Hepatocyte (in vitro differentiated cells): ENCODE measurements at regions not wholly inside any gene's neighbourhood (a gene's known extent, or its start where the extent isn't known, plus 50 kb on each side); places are given as distances from the start of the nearest gene placed in this dataset.

Source experiments
- DNase-seq: peaks from one replicate; pipeline ENCODE4 v3.0.0-alpha.2; 2016; ENCODE audit warnings: low spot score
- H2AFZ ChIP-seq: fragments of 200-600 bp; sonication (generic); 2 replicates; pipeline ENCODE4 v1.6.0; 2016; ENCODE audit warnings: antibody characterized with exemption, mild to moderate bottlenecking
- H3K27ac ChIP-seq: fragments of 200-600 bp; sonication (generic); 2 replicates; pipeline ENCODE4 v1.5.1; 2016; ENCODE audit warnings: mild to moderate bottlenecking
- H3K27me3 ChIP-seq: fragments of 200-600 bp; sonication (generic); 2 replicates; pipeline ENCODE4 v1.6.1; 2016
- H3K36me3 ChIP-seq: fragments of 200-600 bp; sonication (generic); replicated peaks from 2 replicates; pipeline ENCODE4 v1.5.1; 2016; ENCODE audit warnings: low read depth; ENCODE audit not compliant: insufficient read depth
- H3K4me1 ChIP-seq: fragments of 200-600 bp; sonication (generic); 2 replicates; pipeline ENCODE4 v1.5.1; 2016; ENCODE audit warnings: mild to moderate bottlenecking, moderate library complexity; ENCODE audit not compliant: insufficient read depth
- H3K4me2 ChIP-seq: fragments of 200-600 bp; sonication (generic); 2 replicates; pipeline ENCODE4 v1.6.0; 2016
- H3K4me3 ChIP-seq: fragments of 200-600 bp; sonication (generic); 2 replicates; pipeline ENCODE4 v1.5.1; 2016; ENCODE audit warnings: mild to moderate bottlenecking
- H3K79me2 ChIP-seq: fragments of 200-600 bp; sonication (generic); 2 replicates; pipeline ENCODE4 v1.6.0; 2017; ENCODE audit warnings: mild to moderate bottlenecking
- H3K9me2 ChIP-seq: fragments of 200-600 bp; sonication (generic); replicated peaks from 2 replicates; pipeline ENCODE4 v1.6.0; 2017; ENCODE audit warnings: mild to moderate bottlenecking; ENCODE audit not compliant: insufficient read depth
- H3K9me3 ChIP-seq: fragments of 200-600 bp; sonication (generic); 2 replicates; pipeline ENCODE4 v1.5.1; 2016; ENCODE audit warnings: low read depth, mild to moderate bottlenecking
- H4K20me1 ChIP-seq: fragments of 200-600 bp; sonication (generic); 2 replicates; pipeline ENCODE4 v1.6.0; 2016; ENCODE audit warnings: mild to moderate bottlenecking; ENCODE audit not compliant: insufficient read depth, poor library complexity, severe bottlenecking
- CTCF ChIP-seq: fragments of 200-600 bp; sonication (generic); IDR thresholded peaks from 2 replicates; pipeline ENCODE4 v1.5.1; 2016; ENCODE audit warnings: antibody characterized with exemption, mild to moderate bottlenecking; ENCODE audit not compliant: poor library complexity
- EZH2 ChIP-seq: fragments of 200-600 bp; sonication (generic); IDR thresholded peaks from 2 replicates; pipeline ENCODE4 v1.6.1; 2016; ENCODE audit warnings: antibody characterized with exemption, mild to moderate bottlenecking, borderline replicate concordance
- EZH2phosphoT487 ChIP-seq: fragments of 200-600 bp; sonication (generic); IDR thresholded peaks from one replicate; pipeline ENCODE4 v1.6.1; 2018; ENCODE audit warnings: antibody characterized with exemption, mild to moderate bottlenecking, low read depth, moderate library complexity; ENCODE audit not compliant: unreplicated experiment, severe bottlenecking
- WGBS: methylation state at CpG from one replicate; pipeline ENCODE4 v1.1.6; 2016; ENCODE audit warnings: low lambda C conversion rate; ENCODE audit errors: missing lambda C conversion rate; 5-methylcytosine and 5-hydroxymethylcytosine counted together

GRCh38 chr11:37364246-37364839 lies 766.3 kb upstream of the RAG2 start:
- H3K27me3 ChIP-seq = no peaks in the 10 kb centered on the region
- no peaks in the 10 kb centered on the region for H3K79me2 ChIP-seq
- no peaks in the 10 kb centered on the region for H3K9me3 ChIP-seq
- no peak overlapping the region for H3K27ac ChIP-seq
- no peak overlapping the region for H3K4me2 ChIP-seq
- H2AFZ ChIP-seq = no peak overlapping the region
- WGBS = 87% methylated on average over 5 of the region's 5 CpGs
- no peaks in the 10 kb centered on the region for H3K36me3 ChIP-seq
- no peak for DNase-seq
- no peaks in the 10 kb centered on the region for H4K20me1 ChIP-seq
- TF ChIP-seq EZH2 (no peak), EZH2phosphoT487 (no peak), CTCF (no peak)
- H3K4me1 ChIP-seq = no peaks in the 10 kb centered on the region
- H3K4me3 ChIP-seq = no peak overlapping the region
- no peaks in the 10 kb centered on the region for H3K9me2 ChIP-seq

GRCh38 chr11:37353192-37353591 lies 755.2 kb upstream of the RAG2 start:
- Histone ChIP-seq H3K79me2 (no peaks in the 10 kb centered on the region), H3K4me1 (no peaks in the 10 kb centered on the region), H3K27ac (no peak overlapping the region), H2AFZ (no peak overlapping the region), H3K36me3 (no peaks in the 10 kb centered on the region), H3K9me2 (no peaks in the 10 kb centered on the region), H3K4me3 (no peak overlapping the region), H3K4me2 (no peak overlapping the region), H3K9me3 (no peaks in the 10 kb centered on the region), H3K27me3 (no peaks in the 10 kb centered on the region), H4K20me1 (no peaks in the 10 kb centered on the region)
- TF ChIP-seq EZH2phosphoT487 (no peak), CTCF (no peak), EZH2 (no peak)
- DNase-seq = no peak
- WGBS = 59% methylated on average over 2 of the region's 2 CpGs

- TF ChIP-seq EZH2phosphoT487 = no peak
- peak; percentile 18 for TF ChIP-seq CTCF
- TF ChIP-seq EZH2 = no peak
- Histone ChIP-seq H3K9me2 (no peaks in the 10 kb centered on the region), H3K4me1 (no peaks in the 10 kb centered on the region), H3K4me2 (no peak overlapping the region), H3K36me3 (no peaks in the 10 kb centered on the region), H3K9me3 (no peaks in the 10 kb centered on the region), H3K4me3 (no peak overlapping the region), H4K20me1 (no peaks in the 10 kb centered on the region), H3K27me3 (no peaks in the 10 kb centered on the region), H3K79me2 (no peaks in the 10 kb centered on the region), H2AFZ (no peak overlapping the region), H3K27ac (no peak overlapping the region)
- no peak for DNase-seq
- WGBS = 60% methylated on average over 3 of the region's 3 CpGs
These were observed 754.4 kb upstream of the RAG2 start for GRCh38 chr11:37352485-37352884.

GRCh38 chr11:37343290-37343689 lies 745.3 kb upstream of the RAG2 start:
- no peak for DNase-seq
- no peaks in the 10 kb centered on the region for H3K9me3 ChIP-seq
- no peaks in the 10 kb centered on the region for H3K79me2 ChIP-seq
- 90% methylated on average over 1 of the region's 1 CpG for whole genome bisulfite sequencing
- no peak overlapping the region for H2AFZ ChIP-seq
- H3K36me3 ChIP-seq = no peaks in the 10 kb centered on the region
- no peak for TF ChIP-seq CTCF
- TF ChIP-seq EZH2phosphoT487 = no peak
- no peak for TF ChIP-seq EZH2
- no peak overlapping the region for H3K27ac ChIP-seq
- H3K9me2 ChIP-seq = no peaks in the 10 kb centered on the region
- H4K20me1 ChIP-seq = no peaks in the 10 kb centered on the region
- H3K4me2 ChIP-seq = no peak overlapping the region
- no peaks in the 10 kb centered on the region for H3K27me3 ChIP-seq
- H3K4me1 ChIP-seq = no peaks in the 10 kb centered on the region
- no peak overlapping the region for H3K4me3 ChIP-seq
